GM06990 (cell line): ENCODE measurements at regions not wholly inside any gene's neighbourhood (a gene's known extent, or its start where the extent isn't known, plus 50 kb on each side); places are given as distances from the start of the nearest gene placed in this dataset.

Source experiments
- DNase-seq: peaks from one replicate; pipeline ENCODE4 v3.0.0-alpha.2; 2011; ENCODE audit not compliant: insufficient read length; ENCODE audit errors: extremely low read depth
- H3K27me3 ChIP-seq: replicated peaks from 2 replicates; pipeline ENCODE4 v1.6.0; 2011; ENCODE audit warnings: low read length; ENCODE audit not compliant: control insufficient read depth, insufficient read depth
- H3K36me3 ChIP-seq: 2 replicates; pipeline ENCODE4 v1.5.1; 2011; ENCODE audit warnings: low read length; ENCODE audit not compliant: control insufficient read depth, insufficient read depth
- H3K4me3 ChIP-seq: replicated peaks from 2 replicates; pipeline ENCODE4 v1.5.1; 2011; ENCODE audit warnings: low read depth, mild to moderate bottlenecking, control low read depth, low read length
- CTCF ChIP-seq: IDR thresholded peaks from 2 replicates; pipeline ENCODE4 v1.5.1; 2011; ENCODE audit warnings: low read length, control low read depth, mild to moderate bottlenecking, inconsistent platforms; ENCODE audit not compliant: insufficient read depth, poor library complexity, severe bottlenecking

GRCh38 chr2:39537150-39537549 is 100.1 kb upstream of the MAP4K3 start:
- Histone ChIP-seq H3K36me3 (no peaks in the 10 kb centered on the region), H3K4me3 (no peak overlapping the region), H3K27me3 (no peaks in the 10 kb centered on the region)
- DNase-seq: no peak
- TF ChIP-seq CTCF: no peak

GRCh38 chr2:39538718-39539117 is 101.6 kb upstream of the MAP4K3 start:
- Histone ChIP-seq H3K27me3 (no peaks in the 10 kb centered on the region), H3K36me3 (no peaks in the 10 kb centered on the region), H3K4me3 (no peak overlapping the region)
- no peak for DNase-seq
- no peak for TF ChIP-seq CTCF

- H3K36me3 ChIP-seq: no peaks in the 10 kb centered on the region
- DNase-seq: no peak
- no peak for TF ChIP-seq CTCF
- no peak overlapping the region for H3K4me3 ChIP-seq
- H3K27me3 ChIP-seq: no peaks in the 10 kb centered on the region
Observed at GRCh38 chr2:39540414-39540813, 103.3 kb upstream of the MAP4K3 start.

DNA sequence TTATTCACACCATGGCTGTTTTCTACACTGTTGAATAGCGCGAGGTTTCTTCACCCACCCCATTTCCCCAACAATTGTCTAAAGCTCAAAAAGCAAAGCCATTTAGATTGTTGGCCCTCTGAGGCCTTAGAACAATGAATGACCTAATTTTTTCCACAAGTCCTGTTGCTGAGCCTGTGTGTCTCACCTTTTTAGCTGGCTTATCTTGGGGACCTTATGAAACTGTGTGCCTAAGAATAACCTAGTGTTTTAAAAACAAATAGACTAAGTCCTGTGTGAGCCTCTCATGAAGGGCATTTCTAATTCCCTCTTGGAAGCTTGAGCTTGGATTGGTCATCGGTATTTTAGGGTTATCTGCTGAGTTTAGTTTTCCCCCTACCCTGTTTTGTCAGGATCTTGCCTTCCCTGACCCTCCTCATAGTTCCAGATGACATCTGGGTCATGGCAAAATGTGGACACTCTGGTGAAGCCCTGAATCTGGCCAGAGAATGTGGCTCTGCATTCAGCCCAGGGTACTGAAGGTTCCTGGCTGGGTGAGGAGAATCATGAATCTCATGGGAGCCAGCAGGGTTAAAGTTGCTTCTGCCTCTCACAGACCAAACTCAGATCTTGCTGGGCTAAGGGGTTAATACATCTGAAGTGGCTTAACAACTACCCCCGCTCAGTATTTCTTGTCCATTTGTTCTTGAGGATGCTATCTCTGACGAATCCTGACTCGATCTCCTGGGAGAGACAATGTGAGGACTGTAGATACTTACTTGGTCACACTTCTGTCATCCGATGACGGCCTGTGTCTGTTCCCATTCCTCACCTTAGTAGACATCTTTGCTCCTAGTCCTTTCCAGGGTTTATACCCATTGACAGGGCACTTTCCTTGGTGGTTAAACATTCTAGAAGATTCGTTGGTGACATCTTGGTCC is 104.2 kb upstream of the MAP4K3 start:
- no peak for DNase-seq
- H3K36me3 ChIP-seq: no peaks in the 10 kb centered on the region
- no peaks in the 10 kb centered on the region for H3K27me3 ChIP-seq
- no peak overlapping the region for H3K4me3 ChIP-seq
- no peak for TF ChIP-seq CTCF

GRCh38 chr2:39542523-39542922 is 105.4 kb upstream of the MAP4K3 start:
- no peak for TF ChIP-seq CTCF

DNA sequence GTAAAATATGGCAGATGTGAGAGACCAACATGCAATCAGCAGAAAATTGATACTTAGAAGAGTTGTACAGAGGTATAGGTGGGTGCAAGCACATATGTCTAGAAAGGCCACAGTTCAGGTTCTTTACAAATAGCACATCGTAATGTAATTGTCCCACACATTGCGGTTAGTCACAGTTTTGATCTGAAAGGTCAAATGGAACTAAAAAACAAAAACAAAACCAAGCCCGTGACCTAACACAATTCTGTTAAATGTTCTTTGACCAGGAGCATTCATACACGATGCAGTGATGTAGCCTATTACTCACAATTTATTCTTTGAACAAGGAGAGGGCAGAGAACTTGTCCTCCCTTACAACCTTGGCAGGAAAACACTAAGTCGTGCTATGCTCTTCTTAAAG is 108.9 kb upstream of the MAP4K3 start:
- no peak for DNase-seq
- Histone ChIP-seq H3K27me3 (no peaks in the 10 kb centered on the region), H3K4me3 (no peak overlapping the region), H3K36me3 (no peaks in the 10 kb centered on the region)
- TF ChIP-seq CTCF: no peak

More at GRCh38 chr2:39542523-39542922, 105.4 kb upstream of the MAP4K3 start:
- no peak for DNase-seq
- Histone ChIP-seq H3K36me3 (no peaks in the 10 kb centered on the region), H3K4me3 (no peak overlapping the region), H3K27me3 (no peaks in the 10 kb centered on the region)
